ENCODE measurements at regions not wholly inside any gene's neighbourhood (a gene's known extent, or its start where the extent isn't known, plus 50 kb on each side); places are given as distances from the start of the nearest gene placed in this dataset.

DNA sequence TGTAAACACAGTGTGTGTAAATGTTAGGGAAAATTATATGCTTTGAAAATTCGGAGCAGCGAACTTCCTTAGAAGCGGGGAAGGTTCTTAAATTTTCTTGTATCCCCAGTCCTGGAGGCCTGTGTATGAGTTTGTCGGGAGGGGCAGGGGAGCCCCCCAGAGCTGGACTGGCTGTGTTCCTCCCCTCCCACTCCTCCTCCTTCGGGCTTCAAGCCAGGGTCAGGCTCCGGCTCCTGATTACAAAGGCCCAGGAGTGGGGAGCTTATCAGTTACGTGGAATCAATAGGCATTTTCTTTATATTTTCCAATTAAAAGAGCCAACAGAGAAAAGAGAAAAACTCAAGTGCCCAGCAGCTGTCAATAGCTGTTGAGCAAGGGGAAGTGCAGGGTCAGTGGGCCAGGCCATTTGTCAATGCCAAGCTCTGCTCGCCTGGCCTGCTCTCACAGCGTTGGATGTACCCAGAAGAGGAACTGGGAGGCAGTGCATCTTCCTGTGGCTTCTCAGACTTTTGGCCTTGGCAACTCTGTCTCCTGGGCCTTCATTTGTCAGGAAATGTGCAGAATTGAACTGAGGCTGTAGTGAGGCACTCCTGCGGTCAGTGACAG, 156.9 kb upstream of the PCBD1 start:
- TF ChIP-seq ZFX (IDR thresholded peaks at IDR 0.05; ENCODE audit: borderline replicate concordance), result no peak
- TF ChIP-seq, protein P1, sequence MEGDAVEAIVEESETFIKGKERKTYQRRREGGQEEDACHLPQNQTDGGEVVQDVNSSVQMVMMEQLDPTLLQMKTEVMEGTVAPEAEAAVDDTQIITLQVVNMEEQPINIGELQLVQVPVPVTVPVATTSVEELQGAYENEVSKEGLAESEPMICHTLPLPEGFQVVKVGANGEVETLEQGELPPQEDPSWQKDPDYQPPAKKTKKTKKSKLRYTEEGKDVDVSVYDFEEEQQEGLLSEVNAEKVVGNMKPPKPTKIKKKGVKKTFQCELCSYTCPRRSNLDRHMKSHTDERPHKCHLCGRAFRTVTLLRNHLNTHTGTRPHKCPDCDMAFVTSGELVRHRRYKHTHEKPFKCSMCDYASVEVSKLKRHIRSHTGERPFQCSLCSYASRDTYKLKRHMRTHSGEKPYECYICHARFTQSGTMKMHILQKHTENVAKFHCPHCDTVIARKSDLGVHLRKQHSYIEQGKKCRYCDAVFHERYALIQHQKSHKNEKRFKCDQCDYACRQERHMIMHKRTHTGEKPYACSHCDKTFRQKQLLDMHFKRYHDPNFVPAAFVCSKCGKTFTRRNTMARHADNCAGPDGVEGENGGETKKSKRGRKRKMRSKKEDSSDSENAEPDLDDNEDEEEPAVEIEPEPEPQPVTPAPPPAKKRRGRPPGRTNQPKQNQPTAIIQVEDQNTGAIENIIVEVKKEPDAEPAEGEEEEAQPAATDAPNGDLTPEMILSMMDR (IDR thresholded peaks at IDR 0.05), result no peak
- no peak overlapping the region for H3K27ac ChIP-seq

DNA sequence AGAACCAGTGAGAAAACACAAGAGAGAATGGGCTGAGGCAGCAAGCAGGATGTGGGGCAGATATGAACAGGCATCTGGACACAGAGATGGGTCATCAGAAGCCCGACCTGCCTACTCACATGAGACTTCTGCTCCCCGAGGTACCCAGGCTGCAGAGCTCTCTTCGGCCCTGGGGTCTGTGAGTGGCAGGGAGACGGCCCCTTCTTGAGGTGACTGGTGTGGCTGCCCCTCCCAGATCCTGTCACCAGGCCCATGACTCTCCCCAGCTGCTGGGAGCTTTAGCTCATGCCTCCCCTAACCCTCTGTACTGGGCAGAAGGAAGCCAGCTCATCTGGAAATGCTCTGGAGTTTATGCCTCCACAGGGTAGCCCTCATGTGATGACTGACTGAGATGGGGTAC, 157.6 kb upstream of the PCBD1 start:
- TF ChIP-seq, protein P1 (IDR thresholded peaks at IDR 0.05), result no peak
- TF ChIP-seq ZFX (IDR thresholded peaks at IDR 0.05; ENCODE audit: borderline replicate concordance), result no peak

DNA sequence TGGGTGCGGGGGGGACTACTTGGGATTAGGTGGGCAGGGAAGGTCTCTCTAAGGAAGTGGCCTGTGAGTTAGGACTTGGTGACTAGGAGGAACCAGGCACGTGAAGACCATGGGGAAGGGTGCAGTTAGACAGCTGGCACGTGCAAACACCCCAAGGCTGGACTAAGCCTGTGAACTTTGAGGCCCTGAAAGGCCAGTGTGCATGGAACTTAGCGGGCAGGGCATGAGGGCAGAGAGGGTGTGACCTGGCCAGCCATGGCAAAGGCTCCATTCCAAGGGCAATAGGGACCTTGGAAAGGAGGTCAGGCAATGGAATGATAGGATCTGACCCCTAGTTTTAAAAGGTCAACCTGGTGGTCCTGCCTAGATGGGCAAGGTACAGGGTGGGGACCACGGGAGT, 158.4 kb upstream of the PCBD1 start:
- TF ChIP-seq, protein P1 (IDR thresholded peaks at IDR 0.05), result no peak
- no peak for TF ChIP-seq ZFX (IDR thresholded peaks at IDR 0.05; ENCODE audit: borderline replicate concordance)
- no peak overlapping the region for H3K27ac ChIP-seq

More for the DNA sequence above, 157.6 kb upstream of the PCBD1 start:
- H3K27ac ChIP-seq, result no peak overlapping the region

DNA sequence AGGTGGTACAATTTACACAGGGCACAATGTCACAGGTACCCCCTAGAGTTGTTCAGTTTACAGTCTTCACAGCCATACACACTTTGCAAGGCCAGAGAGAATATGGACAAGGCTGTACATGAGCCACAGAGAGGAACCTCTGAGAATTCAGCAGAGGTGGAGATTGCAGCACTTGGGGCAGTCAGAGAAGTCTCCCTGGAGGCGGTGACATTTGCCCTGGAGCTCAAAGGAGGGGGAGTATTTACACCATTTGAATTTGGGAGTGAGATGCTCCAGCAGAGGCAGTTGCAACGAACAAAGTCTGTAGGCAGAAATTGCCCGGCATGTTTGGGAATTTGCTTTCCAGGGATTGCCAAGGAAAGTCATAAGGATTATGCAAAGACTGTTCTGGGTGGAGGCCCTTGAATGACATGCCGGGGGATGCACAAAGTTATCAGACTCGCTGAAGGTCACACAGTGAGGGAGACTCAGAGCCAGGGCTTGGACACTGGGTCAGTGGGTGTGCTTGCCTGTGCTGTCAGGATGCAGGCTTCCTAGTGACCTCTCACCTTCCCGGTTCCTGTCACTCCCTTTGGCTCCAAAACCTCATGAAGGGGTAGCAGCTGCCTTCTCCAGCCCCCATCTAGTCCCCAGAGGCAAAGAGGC, 160.7 kb upstream of the PCBD1 start:
- TF ChIP-seq, protein P1 (IDR thresholded peaks at IDR 0.05), result no peak
- no peak for TF ChIP-seq ZFX (IDR thresholded peaks at IDR 0.05; ENCODE audit: borderline replicate concordance)
- no peak overlapping the region for H3K27ac ChIP-seq

DNA sequence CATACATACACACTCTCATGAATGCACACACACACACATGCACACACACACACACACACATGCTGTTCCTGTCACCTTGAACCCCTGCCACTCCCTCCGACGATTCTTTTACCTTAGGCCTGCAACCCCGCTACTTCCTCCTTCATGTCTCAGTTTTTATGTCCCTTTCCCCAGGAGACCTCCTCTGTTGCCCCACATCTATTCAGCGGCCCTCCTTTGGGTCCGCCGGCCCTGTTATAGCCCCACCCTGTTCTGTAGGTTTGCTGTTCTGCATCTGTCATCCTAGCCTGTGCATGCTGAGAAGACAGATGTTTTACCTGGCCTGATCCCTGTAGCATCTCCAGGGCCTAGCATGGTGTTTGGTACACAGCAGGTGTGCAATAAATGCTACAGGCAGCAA, 161.6 kb upstream of the PCBD1 start:
- H3K27ac ChIP-seq, result no peak overlapping the region
- TF ChIP-seq, protein P1 (IDR thresholded peaks at IDR 0.05), result no peak
- no peak for TF ChIP-seq ZFX (IDR thresholded peaks at IDR 0.05; ENCODE audit: borderline replicate concordance)

DNA sequence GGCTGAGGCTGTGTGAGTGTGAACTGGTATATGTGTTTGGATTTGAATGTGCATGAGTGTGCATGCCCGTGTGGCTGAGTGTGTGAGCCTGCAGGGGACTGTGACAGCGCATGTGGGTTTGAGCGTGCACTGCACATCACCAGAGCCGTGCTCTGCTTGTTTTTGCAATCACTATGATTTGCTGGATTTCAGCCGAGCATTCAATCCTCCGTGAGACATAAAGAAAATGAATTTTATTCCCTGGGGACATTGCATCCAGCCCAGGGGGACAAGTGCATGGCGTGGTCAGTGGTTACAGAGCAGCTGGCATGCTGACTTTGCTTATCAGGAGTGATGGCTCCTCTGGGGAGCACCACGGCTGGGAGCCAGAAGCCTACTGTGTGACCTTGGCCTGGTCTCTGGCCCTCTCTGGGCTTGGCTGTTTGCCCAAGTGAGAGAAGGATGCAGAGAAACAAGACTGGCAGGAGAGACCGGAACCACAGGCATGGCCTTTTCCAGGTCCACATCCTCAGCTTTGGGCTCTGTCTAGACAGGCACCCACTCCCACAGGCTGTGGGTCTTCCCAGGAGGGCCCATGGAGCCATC, 160.2 kb upstream of the UNC5B start:
- no peak overlapping the region for H3K27ac ChIP-seq
- TF ChIP-seq ZFX (IDR thresholded peaks at IDR 0.05; ENCODE audit: borderline replicate concordance), result no peak
- TF ChIP-seq, protein P1 (IDR thresholded peaks at IDR 0.05), result no peak

DNA sequence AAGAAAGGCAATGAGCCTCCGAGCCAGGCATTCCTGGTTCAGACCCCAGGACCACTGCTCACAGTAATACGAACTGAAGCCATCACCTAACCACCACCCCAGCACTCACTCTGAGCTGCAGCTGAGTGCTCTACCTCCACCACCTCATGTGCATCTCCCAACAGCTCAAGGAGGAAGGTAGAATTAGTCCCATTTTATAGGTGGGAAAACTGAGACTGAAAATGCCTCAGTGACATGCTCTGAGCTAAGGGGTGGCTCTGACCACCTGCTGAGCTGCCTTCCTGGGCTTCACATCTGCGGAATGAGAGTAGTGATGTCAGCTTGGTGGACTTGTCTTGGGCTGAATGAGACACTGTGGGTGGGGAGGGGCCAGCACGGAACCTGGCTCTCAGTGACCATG, 159.7 kb upstream of the UNC5B start:
- H3K27ac ChIP-seq, result no peak overlapping the region
- TF ChIP-seq, protein P1 (IDR thresholded peaks at IDR 0.05), result no peak
- no peak for TF ChIP-seq ZFX (IDR thresholded peaks at IDR 0.05; ENCODE audit: borderline replicate concordance)
